HG02759 (cell line): ENCODE measurements at regions not wholly inside any gene's neighbourhood (a gene's known extent, or its start where the extent isn't known, plus 50 kb on each side); places are given as distances from the start of the nearest gene placed in this dataset.

Source experiments
- ATAC-seq: cut with Tn5 transposase; IDR thresholded peaks from one replicate; pipeline ENCODE4 v1.9.1; 2021; ENCODE audit warnings: mild to moderate bottlenecking, moderate library complexity; ENCODE audit not compliant: unreplicated experiment

- no peak for ATAC-seq
These were observed 350.0 kb upstream of the THBS1 start for GRCh38 chr15:39230908-39231285.

- no peak for ATAC-seq
These were observed 348.4 kb upstream of the THBS1 start for GRCh38 chr15:39232512-39232911.

GRCh38 chr15:39235084-39235795, 345.6 kb upstream of the THBS1 start:
- ATAC-seq = no peak

- ATAC-seq = no peak
These were observed 344.5 kb upstream of the THBS1 start for GRCh38 chr15:39236375-39236774.

GRCh38 chr15:39238443-39238842, 342.4 kb upstream of the THBS1 start:
- no peak for ATAC-seq

GRCh38 chr15:39239562-39239961, 341.3 kb upstream of the THBS1 start:
- ATAC-seq = no peak

- no peak for ATAC-seq
These were observed 338.5 kb upstream of the THBS1 start for GRCh38 chr15:39242345-39242744.

GRCh38 chr15:39243396-39243795, 337.5 kb upstream of the THBS1 start:
- no peak for ATAC-seq

GRCh38 chr15:39244776-39245175, 336.1 kb upstream of the THBS1 start:
- ATAC-seq = no peak

GRCh38 chr15:39246523-39246922, 334.4 kb upstream of the THBS1 start:
- ATAC-seq = no peak

GRCh38 chr15:39247574-39247973, 333.3 kb upstream of the THBS1 start:
- no peak for ATAC-seq

GRCh38 chr15:39248204-39248603, 332.7 kb upstream of the THBS1 start:
- ATAC-seq = no peak

- no peak for ATAC-seq
These were observed 330.9 kb upstream of the THBS1 start for GRCh38 chr15:39250001-39250400.

GRCh38 chr15:39250460-39251186, 330.3 kb upstream of the THBS1 start:
- ATAC-seq = no peak

- no peak for ATAC-seq
These were observed 329.3 kb upstream of the THBS1 start for GRCh38 chr15:39251413-39252133.

- no peak for ATAC-seq
These were observed 328.8 kb upstream of the THBS1 start for GRCh38 chr15:39252134-39252470.

- no peak for ATAC-seq
These were observed 327.3 kb upstream of the THBS1 start for GRCh38 chr15:39253552-39253951.

- ATAC-seq = no peak
These were observed 326.7 kb upstream of the THBS1 start for GRCh38 chr15:39254181-39254580.

- ATAC-seq = no peak
These were observed 325.1 kb upstream of the THBS1 start for GRCh38 chr15:39255760-39256159.

GRCh38 chr15:39260391-39260790, 320.5 kb upstream of the THBS1 start:
- no peak for ATAC-seq

GRCh38 chr15:39260791-39261190, 320.1 kb upstream of the THBS1 start:
- ATAC-seq = no peak
